ENCODE measurements at regions not wholly inside any gene's neighbourhood (a gene's known extent, or its start where the extent isn't known, plus 50 kb on each side); places are given as distances from the start of the nearest gene placed in this dataset.
"Not testable (repeated sequence)": the region's sequence is repeated elsewhere in the genome, so short reads cannot be mapped to it uniquely, and the experiment has no call there.

DNA sequence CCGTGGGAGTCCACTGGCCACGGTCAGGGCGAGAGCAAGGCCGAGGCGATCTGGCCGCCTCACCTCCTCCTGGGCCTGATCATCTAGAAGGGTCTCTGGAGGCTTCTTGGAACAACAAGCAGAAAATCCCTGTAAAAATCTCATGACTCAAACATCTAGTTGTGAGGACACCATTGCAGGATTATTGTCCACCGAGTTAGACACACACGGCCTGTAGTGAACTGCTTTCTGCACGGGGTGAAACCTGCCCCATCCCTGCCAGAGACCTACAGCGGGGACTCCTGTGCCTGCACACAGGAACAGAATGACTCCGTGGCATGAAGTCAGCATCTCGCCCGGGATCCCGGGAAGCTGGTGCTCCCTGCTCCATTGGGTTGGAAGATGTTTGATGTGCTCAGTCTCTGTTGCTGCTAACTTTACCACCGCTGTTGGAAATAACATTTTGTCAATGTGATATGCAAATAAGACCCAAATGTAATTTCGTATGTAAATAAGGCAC is 267.0 kb upstream of the TCERG1L start:
- TF ChIP-seq, protein P1, sequence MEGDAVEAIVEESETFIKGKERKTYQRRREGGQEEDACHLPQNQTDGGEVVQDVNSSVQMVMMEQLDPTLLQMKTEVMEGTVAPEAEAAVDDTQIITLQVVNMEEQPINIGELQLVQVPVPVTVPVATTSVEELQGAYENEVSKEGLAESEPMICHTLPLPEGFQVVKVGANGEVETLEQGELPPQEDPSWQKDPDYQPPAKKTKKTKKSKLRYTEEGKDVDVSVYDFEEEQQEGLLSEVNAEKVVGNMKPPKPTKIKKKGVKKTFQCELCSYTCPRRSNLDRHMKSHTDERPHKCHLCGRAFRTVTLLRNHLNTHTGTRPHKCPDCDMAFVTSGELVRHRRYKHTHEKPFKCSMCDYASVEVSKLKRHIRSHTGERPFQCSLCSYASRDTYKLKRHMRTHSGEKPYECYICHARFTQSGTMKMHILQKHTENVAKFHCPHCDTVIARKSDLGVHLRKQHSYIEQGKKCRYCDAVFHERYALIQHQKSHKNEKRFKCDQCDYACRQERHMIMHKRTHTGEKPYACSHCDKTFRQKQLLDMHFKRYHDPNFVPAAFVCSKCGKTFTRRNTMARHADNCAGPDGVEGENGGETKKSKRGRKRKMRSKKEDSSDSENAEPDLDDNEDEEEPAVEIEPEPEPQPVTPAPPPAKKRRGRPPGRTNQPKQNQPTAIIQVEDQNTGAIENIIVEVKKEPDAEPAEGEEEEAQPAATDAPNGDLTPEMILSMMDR (IDR thresholded peaks at IDR 0.05; ENCODE audit: borderline replicate concordance, insufficient read depth, low read depth, low read length): no peak
- no peak overlapping the region for H3K4me3 ChIP-seq (ENCODE audit: low read depth, low read length)

DNA sequence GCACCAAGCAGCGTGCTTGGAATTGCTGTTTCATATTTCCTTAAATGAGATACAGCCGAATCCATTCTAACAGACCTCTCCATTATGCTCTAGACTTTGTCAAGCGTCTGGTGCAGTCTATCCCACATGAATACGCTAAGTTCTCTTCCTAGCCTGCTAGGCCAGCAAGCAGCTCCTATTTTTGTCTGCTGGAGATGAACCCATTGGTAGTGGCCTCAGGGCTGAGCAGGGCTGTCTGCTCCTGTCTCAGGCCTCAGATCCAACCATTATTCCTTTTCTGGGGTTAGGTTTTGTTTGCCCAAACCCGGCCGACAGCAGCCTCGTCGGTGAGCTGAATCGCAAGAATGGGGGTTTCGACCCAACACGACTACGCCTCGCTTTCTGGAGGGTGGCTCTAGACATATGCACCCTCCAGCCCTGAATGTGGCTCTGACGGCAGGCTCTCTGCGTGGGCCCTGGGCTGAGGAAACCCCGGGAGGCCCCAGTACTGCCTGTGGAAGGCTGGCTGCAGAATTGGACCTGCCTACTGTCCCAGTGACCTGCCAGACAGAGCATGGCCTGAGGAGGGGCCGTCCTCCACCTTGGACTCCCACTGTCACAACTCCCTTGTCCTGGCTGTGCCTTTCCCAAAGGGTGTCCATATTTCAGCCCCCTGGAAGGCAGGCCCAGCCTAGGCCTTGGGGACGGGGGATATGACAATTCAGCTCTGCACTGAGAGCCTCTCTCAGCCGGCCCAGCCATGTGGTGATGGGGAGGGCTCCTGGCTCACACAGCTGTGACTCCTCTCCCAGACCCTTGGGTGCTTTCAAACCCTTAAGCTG is 267.9 kb upstream of the TCERG1L start:
- TF ChIP-seq, protein P1 (IDR thresholded peaks at IDR 0.05; ENCODE audit: borderline replicate concordance, insufficient read depth, low read depth, low read length): no peak
- no peak overlapping the region for H3K4me3 ChIP-seq (ENCODE audit: low read depth, low read length)

DNA sequence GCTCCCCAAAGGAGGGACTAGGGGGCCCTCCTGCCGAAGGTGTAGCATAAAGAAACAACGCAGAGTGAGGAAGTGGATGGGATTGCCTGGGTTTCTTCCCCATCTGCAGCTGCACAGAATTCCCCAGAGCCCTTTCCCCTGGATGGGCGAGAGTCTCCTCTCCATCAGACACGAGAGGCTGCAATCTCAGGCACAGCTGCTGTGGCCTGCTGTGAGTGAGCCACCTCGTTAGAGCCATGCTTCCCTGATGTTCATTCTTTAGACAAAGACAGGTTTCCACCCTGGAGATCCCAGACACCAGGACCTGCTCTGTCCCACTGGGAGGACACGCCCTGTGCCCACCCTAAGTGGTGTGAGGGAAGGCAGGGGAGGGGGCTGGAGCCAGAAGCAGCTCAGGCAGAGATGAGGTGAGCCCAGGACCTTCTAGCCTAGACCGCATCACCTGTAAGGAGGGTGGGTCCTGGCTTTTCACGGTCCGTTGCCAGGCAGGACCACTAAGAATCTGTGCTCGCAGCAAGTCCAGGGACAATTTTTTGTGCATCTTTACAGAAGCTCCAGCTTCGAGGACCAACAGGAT is 268.6 kb upstream of the TCERG1L start:
- TF ChIP-seq, protein P1 (IDR thresholded peaks at IDR 0.05; ENCODE audit: borderline replicate concordance, insufficient read depth, low read depth, low read length): no peak
- no peak overlapping the region for H3K4me3 ChIP-seq (ENCODE audit: low read depth, low read length)

DNA sequence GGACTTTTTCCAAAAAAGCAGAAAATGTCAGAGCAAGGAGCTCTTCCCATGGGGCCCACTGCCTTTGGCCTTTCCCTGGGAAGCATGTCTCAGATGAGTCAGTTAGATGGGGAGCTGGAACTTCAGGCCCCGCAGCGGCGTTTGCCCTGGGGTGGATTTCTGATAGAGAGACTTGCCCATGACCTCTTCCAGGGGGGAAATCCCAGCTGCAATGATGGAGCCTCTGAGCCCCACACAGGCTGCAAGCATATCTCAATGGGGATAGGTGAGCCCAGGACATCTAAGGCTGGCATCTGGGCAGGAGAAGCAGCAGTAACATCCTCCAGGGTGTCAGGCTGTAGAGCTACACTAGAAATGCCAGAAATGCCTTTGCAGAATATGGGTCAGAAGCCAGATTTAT is 269.2 kb upstream of the TCERG1L start:
- H3K4me3 ChIP-seq (ENCODE audit: low read depth, low read length): no peak overlapping the region
- TF ChIP-seq, protein P1 (IDR thresholded peaks at IDR 0.05; ENCODE audit: borderline replicate concordance, insufficient read depth, low read depth, low read length): no peak

DNA sequence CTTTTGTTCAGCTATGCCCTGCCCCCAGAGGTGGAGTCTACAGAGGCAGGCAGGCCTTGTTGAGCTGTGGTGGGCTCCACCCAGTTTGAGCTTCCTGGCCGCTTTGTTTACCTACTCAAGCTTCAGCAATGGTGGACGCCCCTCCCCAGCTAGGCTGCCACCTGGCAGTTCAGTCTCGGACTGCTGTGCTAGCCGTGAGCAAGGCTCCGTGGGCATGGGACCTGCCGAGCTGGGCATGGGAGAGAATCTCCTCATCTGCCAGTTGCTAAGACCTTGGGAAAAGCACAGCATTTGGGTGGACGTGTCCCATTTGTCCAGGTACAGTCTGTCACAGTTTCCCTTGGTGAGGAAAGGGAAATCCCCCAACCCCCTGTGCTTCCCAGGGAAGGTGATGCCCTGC is 270.0 kb upstream of the TCERG1L start:
- H3K4me3 ChIP-seq (ENCODE audit: low read depth, low read length): not testable (repeated sequence)

DNA sequence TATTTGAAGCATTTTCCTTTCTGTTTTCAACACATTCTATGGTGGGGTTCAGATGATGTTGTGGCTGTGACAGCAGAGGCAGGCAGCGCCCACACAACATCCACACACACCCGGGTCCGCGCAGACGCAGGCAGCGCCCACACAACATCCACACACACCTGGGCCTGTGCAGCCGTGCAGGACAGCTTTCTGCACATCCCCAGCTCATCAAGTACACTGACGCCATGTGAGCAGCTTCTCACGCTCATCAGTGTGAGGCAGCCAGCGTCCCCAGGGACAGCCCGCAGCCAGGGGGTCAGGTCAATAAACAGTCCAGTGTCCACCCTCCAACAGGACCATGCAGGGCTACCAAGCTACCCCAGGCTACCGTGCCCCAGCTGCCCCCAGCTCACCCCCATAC is 272.8 kb upstream of the TCERG1L start:
- H3K4me3 ChIP-seq (ENCODE audit: low read depth, low read length): no peak overlapping the region

DNA sequence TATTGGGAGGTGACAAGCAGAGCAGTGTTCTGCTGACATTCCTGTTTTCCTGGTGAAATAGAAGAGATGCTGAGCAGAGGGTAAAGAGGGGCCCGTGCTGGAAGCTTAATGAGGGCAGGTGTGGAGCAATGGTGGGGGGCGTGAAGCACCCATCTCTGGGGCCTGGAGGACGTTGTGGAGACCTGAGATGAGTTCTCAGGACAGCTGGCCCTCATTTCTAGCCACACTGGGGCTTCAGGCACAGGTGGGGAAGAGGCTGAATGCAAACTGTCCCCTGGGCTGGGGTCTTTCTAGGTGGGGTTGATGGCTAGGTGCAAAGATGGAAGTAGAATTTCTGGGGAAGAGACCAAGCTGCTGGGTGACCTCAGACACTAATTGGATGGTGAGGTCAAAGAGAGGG is 274.2 kb upstream of the TCERG1L start:
- H3K4me3 ChIP-seq (ENCODE audit: low read depth, low read length): no peak overlapping the region
- TF ChIP-seq, protein P1 (IDR thresholded peaks at IDR 0.05; ENCODE audit: borderline replicate concordance, insufficient read depth, low read depth, low read length): no peak

More for the DNA sequence above, 272.8 kb upstream of the TCERG1L start:
- TF ChIP-seq, protein P1 (IDR thresholded peaks at IDR 0.05; ENCODE audit: borderline replicate concordance, insufficient read depth, low read depth, low read length): no peak
